Fibroblast of lung (primary cell): ENCODE measurements at regions not wholly inside any gene's neighbourhood (a gene's known extent, or its start where the extent isn't known, plus 50 kb on each side); places are given as distances from the start of the nearest gene placed in this dataset.

Experiments
- DNase-seq, 2 donors: peaks; one replicate each; pipeline versions ENCODE4 v3.0.0 to v3.0.0-alpha.2; 2010; ENCODE audit warnings: low read depth in 2 of 2
- H2AFZ ChIP-seq: 2 replicates; pipeline ENCODE4 v1.5.1; 2012; ENCODE audit warnings: low read length, control low read depth, inconsistent platforms
- H3K27ac ChIP-seq: 2 replicates; pipeline ENCODE4 v1.5.1; 2011; ENCODE audit warnings: low read length, control low read depth; ENCODE audit not compliant: insufficient read depth
- H3K27me3 ChIP-seq: 2 replicates; pipeline ENCODE4 v1.5.1; 2011; ENCODE audit warnings: mild to moderate bottlenecking, low read length; ENCODE audit not compliant: control insufficient read depth, insufficient read depth
- H3K36me3 ChIP-seq: 2 replicates; pipeline ENCODE4 v1.5.1; 2011; ENCODE audit warnings: low read length; ENCODE audit not compliant: control insufficient read depth, insufficient read depth
- H3K4me1 ChIP-seq: 2 replicates; pipeline ENCODE4 v1.5.1; 2011; ENCODE audit warnings: low read length; ENCODE audit not compliant: control insufficient read depth, insufficient read depth; ENCODE audit errors: extremely low read depth
- H3K4me2 ChIP-seq: 2 replicates; pipeline ENCODE4 v1.5.1; 2011; ENCODE audit warnings: low read length, control low read depth; ENCODE audit not compliant: insufficient read depth; ENCODE audit errors: extremely low read depth
- H3K4me3 ChIP-seq, 4 experiments: fragments of 200-600 bp in 1 of 4; sonication (generic) in 1 of 4; replicated peaks in 1 of 4; 2 replicates each; pipeline ENCODE4 v1.5.1; 2011 to 2016; ENCODE audit warnings: low read length in 4 of 4, low read depth in 3 of 4, mild to moderate bottlenecking in 3 of 4, control low read depth in 2 of 4, inconsistent platforms in 1 of 4, mixed read lengths in 1 of 4; ENCODE audit not compliant: insufficient read depth in 1 of 4; ENCODE audit errors: control extremely low read depth in 1 of 4
- H3K79me2 ChIP-seq: 2 replicates; pipeline ENCODE4 v1.5.1; 2012; ENCODE audit warnings: mild to moderate bottlenecking, low read length, inconsistent platforms; ENCODE audit not compliant: control insufficient read depth, insufficient read depth
- H3K9ac ChIP-seq: 2 replicates; pipeline ENCODE4 v1.5.1; 2011; ENCODE audit warnings: mild to moderate bottlenecking, low read length, control low read depth; ENCODE audit not compliant: insufficient read depth
- H3K9me3 ChIP-seq: 2 replicates; pipeline ENCODE4 v1.5.1; 2012; ENCODE audit warnings: low read depth, low read length; ENCODE audit not compliant: control insufficient read depth, insufficient read depth
- H4K20me1 ChIP-seq: 2 replicates; pipeline ENCODE4 v1.5.1; 2011; ENCODE audit warnings: low read length; ENCODE audit not compliant: control insufficient read depth, insufficient read depth; ENCODE audit errors: extremely low read depth
- EZH2 ChIP-seq: IDR thresholded peaks from 2 replicates; pipeline ENCODE4 v1.5.1; 2012; ENCODE audit warnings: low read length, control low read depth, mild to moderate bottlenecking; ENCODE audit errors: missing control alignments
- TF ChIP-seq, protein P1 (sequence below), 2 donors: IDR thresholded peaks in 1 of 2; conservative IDR thresholded peaks in 1 of 2; 1 replicate in 1 of 2; 2 replicates in 1 of 2; pipeline ENCODE4 v1.5.1; 2011 to 2012; ENCODE audit warnings: low read length in 2 of 2, control low read depth in 1 of 2, inconsistent platforms in 1 of 2, low read depth in 1 of 2, mild to moderate bottlenecking in 1 of 2

DNA sequence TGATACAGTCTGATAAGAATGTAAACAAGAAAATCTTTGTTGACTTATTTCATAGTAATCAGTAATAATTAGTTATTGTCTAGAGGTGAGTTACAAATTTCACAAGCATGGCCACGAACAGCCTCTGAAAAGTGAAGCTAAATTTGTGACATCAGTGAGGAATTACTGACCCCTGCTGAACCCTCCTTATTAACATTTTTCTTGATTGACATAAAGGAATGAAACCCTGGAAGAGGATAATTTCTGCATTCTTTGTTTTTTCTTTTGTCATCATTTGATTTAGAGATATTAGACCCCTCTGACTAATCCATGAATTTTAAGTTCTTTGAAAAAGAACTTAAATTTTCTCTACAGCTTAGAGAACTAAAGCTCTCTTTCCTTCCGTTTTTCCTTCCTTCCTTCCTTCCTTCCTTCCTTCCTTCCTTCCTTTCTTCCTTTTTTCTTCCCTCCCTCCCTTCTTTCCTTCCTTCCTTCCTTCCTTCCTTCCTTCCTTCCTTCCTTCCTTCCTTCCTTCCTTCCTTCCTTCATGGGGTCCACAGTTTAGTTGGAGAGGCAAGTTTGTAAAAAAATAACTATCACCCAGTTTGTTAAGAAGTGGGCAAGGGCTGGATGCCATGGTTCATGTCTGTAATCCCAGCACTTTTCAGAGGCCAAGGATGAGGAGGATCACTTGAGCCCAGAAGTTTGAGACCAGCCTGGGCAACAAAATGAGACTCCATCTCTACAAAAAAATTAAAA, 387.0 kb downstream of the MTX2 start:
- Histone ChIP-seq H3K79me2 (no peaks in the 10 kb centered on the region), H3K27ac (no peak overlapping the region), H3K36me3 (no peaks in the 10 kb centered on the region), H4K20me1 (no peaks in the 10 kb centered on the region), H2AFZ (no peak overlapping the region), H3K9ac (no peak overlapping the region), H3K4me1 (no peaks in the 10 kb centered on the region), H3K27me3 (no peaks in the 10 kb centered on the region), H3K4me2 (no peak overlapping the region), H3K9me3 (no peaks in the 10 kb centered on the region), H3K4me3 (no peak overlapping the region)
- no peak for DNase-seq
- TF ChIP-seq EZH2 = no peak
- TF ChIP-seq, protein P1, sequence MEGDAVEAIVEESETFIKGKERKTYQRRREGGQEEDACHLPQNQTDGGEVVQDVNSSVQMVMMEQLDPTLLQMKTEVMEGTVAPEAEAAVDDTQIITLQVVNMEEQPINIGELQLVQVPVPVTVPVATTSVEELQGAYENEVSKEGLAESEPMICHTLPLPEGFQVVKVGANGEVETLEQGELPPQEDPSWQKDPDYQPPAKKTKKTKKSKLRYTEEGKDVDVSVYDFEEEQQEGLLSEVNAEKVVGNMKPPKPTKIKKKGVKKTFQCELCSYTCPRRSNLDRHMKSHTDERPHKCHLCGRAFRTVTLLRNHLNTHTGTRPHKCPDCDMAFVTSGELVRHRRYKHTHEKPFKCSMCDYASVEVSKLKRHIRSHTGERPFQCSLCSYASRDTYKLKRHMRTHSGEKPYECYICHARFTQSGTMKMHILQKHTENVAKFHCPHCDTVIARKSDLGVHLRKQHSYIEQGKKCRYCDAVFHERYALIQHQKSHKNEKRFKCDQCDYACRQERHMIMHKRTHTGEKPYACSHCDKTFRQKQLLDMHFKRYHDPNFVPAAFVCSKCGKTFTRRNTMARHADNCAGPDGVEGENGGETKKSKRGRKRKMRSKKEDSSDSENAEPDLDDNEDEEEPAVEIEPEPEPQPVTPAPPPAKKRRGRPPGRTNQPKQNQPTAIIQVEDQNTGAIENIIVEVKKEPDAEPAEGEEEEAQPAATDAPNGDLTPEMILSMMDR (conservative IDR thresholded peaks at IDR 0.05 in 1 of 2, IDR thresholded peaks at IDR 0.05 in 1 of 2; ENCODE audit: low read depth in 1 of 2, low read length in 2 of 2) = no peak

GRCh38 chr2:176656776-176657140, 387.5 kb downstream of the MTX2 start:
- Histone ChIP-seq H3K4me1 (no peaks in the 10 kb centered on the region), H3K4me3 (no peak overlapping the region), H2AFZ (no peak overlapping the region), H3K79me2 (no peaks in the 10 kb centered on the region), H3K27ac (no peak overlapping the region), H3K36me3 (no peaks in the 10 kb centered on the region), H4K20me1 (no peaks in the 10 kb centered on the region), H3K4me2 (no peak overlapping the region), H3K27me3 (no peaks in the 10 kb centered on the region), H3K9ac (no peak overlapping the region), H3K9me3 (no peaks in the 10 kb centered on the region)
- no peak for TF ChIP-seq EZH2
- TF ChIP-seq, protein P1 (conservative IDR thresholded peaks at IDR 0.05 in 1 of 2, IDR thresholded peaks at IDR 0.05 in 1 of 2; ENCODE audit: low read depth in 1 of 2, low read length in 2 of 2) = no peak
- DNase-seq = no peak

DNA sequence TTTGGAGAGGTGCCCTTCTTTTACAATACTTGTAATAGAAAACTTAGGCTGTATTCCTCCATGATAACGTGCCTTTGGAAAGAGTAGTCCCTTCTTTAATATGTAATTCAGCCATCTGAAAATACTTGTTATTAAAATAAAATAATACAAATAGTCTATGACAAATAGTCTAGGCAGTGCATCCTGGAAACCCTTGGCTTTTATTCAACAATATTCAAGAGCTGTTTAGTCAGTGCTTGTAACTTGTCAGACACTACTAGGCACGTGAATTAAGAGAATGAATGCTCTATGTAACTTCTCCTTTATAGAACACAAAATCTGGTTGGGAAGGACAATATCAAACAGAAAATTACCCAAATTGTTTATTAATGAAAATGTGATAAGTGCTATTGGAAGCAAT, 388.2 kb downstream of the MTX2 start:
- H3K36me3 ChIP-seq = no peaks in the 10 kb centered on the region
- H3K4me1 ChIP-seq = no peaks in the 10 kb centered on the region
- TF ChIP-seq, protein P1 (conservative IDR thresholded peaks at IDR 0.05 in 1 of 2, IDR thresholded peaks at IDR 0.05 in 1 of 2; ENCODE audit: low read depth in 1 of 2, low read length in 2 of 2) = no peak
- TF ChIP-seq EZH2 = no peak
- no peak overlapping the region for H3K4me3 ChIP-seq
- no peak overlapping the region for H3K4me2 ChIP-seq
- no peaks in the 10 kb centered on the region for H3K27me3 ChIP-seq
- no peaks in the 10 kb centered on the region for H3K79me2 ChIP-seq
- H3K27ac ChIP-seq = no peak overlapping the region
- no peaks in the 10 kb centered on the region for H3K9me3 ChIP-seq
- no peak overlapping the region for H2AFZ ChIP-seq
- no peak overlapping the region for H3K9ac ChIP-seq
- H4K20me1 ChIP-seq = no peaks in the 10 kb centered on the region
- DNase-seq = no peak
